CD8-positive, alpha-beta memory T cell (primary cell): ENCODE measurements at regions not wholly inside any gene's neighbourhood (a gene's known extent, or its start where the extent isn't known, plus 50 kb on each side); places are given as distances from the start of the nearest gene placed in this dataset.
A peak's percentile ranks its signal among the peaks of the same experiment; 100 is the strongest.
"Not testable (repeated sequence)": the region's sequence is repeated elsewhere in the genome, so short reads cannot be mapped to it uniquely, and the experiment has no call there.

Source experiments
- CTCF ChIA-PET: fragments of 350-600 bp; sonication (Branson Sonifier 250); formaldehyde crosslinking; loops from one replicate; lab custom pipeline; 2021; ENCODE audit warnings: antibody characterized with exemption; lab: Charles Lee
- POLR2A ChIA-PET: fragments of 350-600 bp; sonication (Branson Sonifier 250); formaldehyde crosslinking; loops from one replicate; lab custom pipeline; 2021; ENCODE audit warnings: antibody characterized with exemption; lab: Charles Lee
- DNase-seq, 5 donors: peaks; one replicate each; pipeline versions ENCODE4 v3.0.0 to v3.0.0-alpha.2; 2020 to 2022; ENCODE audit warnings: mixed read lengths in 1 of 5
- H3K27ac ChIP-seq: one replicate; pipeline ENCODE4 v1.7.0; 2013; ENCODE audit warnings: low read depth, mild to moderate bottlenecking, low read length, moderate library complexity
- H3K27me3 ChIP-seq: 2 replicates; pipeline ENCODE4 v1.7.0; 2013; ENCODE audit warnings: low read length, mild to moderate bottlenecking; ENCODE audit not compliant: insufficient read depth, poor library complexity, severe bottlenecking
- H3K36me3 ChIP-seq: 2 replicates; pipeline ENCODE4 v1.7.0; 2013; ENCODE audit warnings: mild to moderate bottlenecking, low read length, moderate library complexity; ENCODE audit not compliant: insufficient read depth
- H3K4me1 ChIP-seq: 2 replicates; pipeline ENCODE4 v1.7.0; 2013; ENCODE audit warnings: mild to moderate bottlenecking, low read length, moderate library complexity; ENCODE audit not compliant: insufficient read depth
- H3K4me3 ChIP-seq: 2 replicates; pipeline ENCODE4 v1.7.0; 2013; ENCODE audit warnings: mild to moderate bottlenecking, low read length
- H3K9me3 ChIP-seq: 2 replicates; pipeline ENCODE4 v1.7.0; 2013; ENCODE audit warnings: mild to moderate bottlenecking, low read length
- H3K27ac Mint-ChIP-seq, 8 donors: one replicate each; pipeline ENCODE4 v1.8.0; 2020 to 2021; ENCODE audit warnings: mixed read lengths in 8 of 8, mild to moderate bottlenecking in 6 of 8, inconsistent platforms in 3 of 8, moderate library complexity in 3 of 8
- H3K27me3 Mint-ChIP-seq, 2 donors: one replicate each; pipeline ENCODE4 v1.8.0; 2020 to 2021; ENCODE audit warnings: mixed read lengths in 2 of 2, mild to moderate bottlenecking in 1 of 2, moderate library complexity in 1 of 2
- H3K36me3 Mint-ChIP-seq, 3 donors: one replicate each; pipeline ENCODE4 v1.8.0; 2020 to 2021; ENCODE audit warnings: mixed read lengths in 3 of 3, inconsistent platforms in 1 of 3, mild to moderate bottlenecking in 1 of 3
- H3K4me1 Mint-ChIP-seq, 3 donors: one replicate each; pipeline ENCODE4 v1.8.0; 2020 to 2021; ENCODE audit warnings: mixed read lengths in 3 of 3, inconsistent platforms in 1 of 3, mild to moderate bottlenecking in 1 of 3
- H3K4me3 Mint-ChIP-seq, 7 donors: one replicate each; pipeline ENCODE4 v1.8.0; 2020 to 2021; ENCODE audit warnings: mixed read lengths in 7 of 7, mild to moderate bottlenecking in 6 of 7, moderate library complexity in 4 of 7, inconsistent platforms in 2 of 7
- H3K9me3 Mint-ChIP-seq, 5 donors: one replicate each; pipeline ENCODE4 v1.8.0; 2020 to 2022; ENCODE audit warnings: mixed read lengths in 5 of 5, mild to moderate bottlenecking in 3 of 5, moderate library complexity in 2 of 5, inconsistent platforms in 1 of 5

- no peak overlapping the region for H3K27ac Mint-ChIP-seq
- POLR2A ChIA-PET, result no interaction called here
- no peaks in the 10 kb centered on the region for H3K36me3 ChIP-seq
- peak in 1 of 5 donors; percentile 30 for DNase-seq
- no peaks in the 10 kb centered on the region for H3K9me3 ChIP-seq
- no peaks in the 10 kb centered on the region for H3K4me1 ChIP-seq
- no peaks in the 10 kb centered on the region for H3K36me3 Mint-ChIP-seq
- H3K4me1 Mint-ChIP-seq, result no peaks in the 10 kb centered on the region
- no peaks in the 10 kb centered on the region for H3K27me3 ChIP-seq
- H3K4me3 ChIP-seq, result no peak overlapping the region
- CTCF ChIA-PET, result no interaction called here
- H3K27me3 Mint-ChIP-seq, result no peaks in the 10 kb centered on the region
- H3K4me3 Mint-ChIP-seq, result no peak overlapping the region
- no peaks in the 10 kb centered on the region for H3K9me3 Mint-ChIP-seq
- H3K27ac ChIP-seq, result no peak overlapping the region
Observed at GRCh38 chr12:131287015-131287937, 333.6 kb downstream of the ADGRD1 start.

DNA sequence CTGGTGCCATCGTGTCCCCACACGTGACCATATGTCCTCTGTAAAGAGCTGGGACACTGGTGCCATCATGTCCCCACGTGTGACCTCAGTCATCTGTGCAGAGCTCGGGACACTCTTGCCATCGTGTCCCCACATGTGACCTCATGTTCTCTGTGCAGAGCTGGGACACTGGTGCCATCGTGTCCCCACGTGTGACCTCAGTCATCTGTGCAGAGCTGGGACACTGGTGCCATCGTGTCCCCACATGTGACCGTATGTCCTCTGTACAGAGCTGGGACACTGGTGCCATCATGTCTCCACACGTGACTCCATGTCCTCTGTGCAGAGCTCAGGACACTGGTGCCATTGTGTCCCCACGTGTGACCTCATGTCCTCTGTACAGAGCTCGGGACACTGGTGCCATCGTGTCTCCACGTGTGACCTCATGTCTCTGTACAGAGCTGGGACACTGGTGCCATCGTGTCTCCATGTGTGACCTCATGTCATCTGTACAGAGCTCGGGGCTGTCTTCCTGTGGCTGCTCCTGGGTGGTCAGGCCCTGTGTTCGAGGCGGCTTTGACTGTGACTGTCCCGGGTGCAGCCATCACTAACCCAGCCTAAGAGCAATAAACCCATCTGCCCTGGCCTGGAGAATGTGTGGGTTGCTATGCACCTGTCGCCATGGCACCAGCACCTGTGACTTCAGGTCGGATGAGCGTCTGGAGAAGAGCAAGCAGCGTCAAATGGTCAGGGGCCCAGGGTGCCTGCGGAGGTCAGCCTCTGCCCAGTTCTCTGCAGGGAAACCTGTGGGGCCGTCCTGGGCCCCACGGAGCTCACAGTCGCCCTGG lies 334.4 kb downstream of the ADGRD1 start:
- no peaks in the 10 kb centered on the region for H3K27me3 ChIP-seq
- no peak overlapping the region for H3K4me3 ChIP-seq
- no peaks in the 10 kb centered on the region for H3K9me3 ChIP-seq
- Mint-ChIP-seq H3K9me3 (no peaks in the 10 kb centered on the region), H3K4me1 (no peaks in the 10 kb centered on the region), H3K27ac (no peak overlapping the region), H3K4me3 (no peak overlapping the region), H3K36me3 (no peaks in the 10 kb centered on the region), H3K27me3 (peaks cover 0 to 1% of the 10 kb centered on the region in 2 donors)
- H3K27ac ChIP-seq, result no peak overlapping the region
- H3K36me3 ChIP-seq, result no peaks in the 10 kb centered on the region
- no peaks in the 10 kb centered on the region for H3K4me1 ChIP-seq
- no peak for DNase-seq
- POLR2A ChIA-PET, result no interaction called here
- CTCF ChIA-PET, result no interaction called here

DNA sequence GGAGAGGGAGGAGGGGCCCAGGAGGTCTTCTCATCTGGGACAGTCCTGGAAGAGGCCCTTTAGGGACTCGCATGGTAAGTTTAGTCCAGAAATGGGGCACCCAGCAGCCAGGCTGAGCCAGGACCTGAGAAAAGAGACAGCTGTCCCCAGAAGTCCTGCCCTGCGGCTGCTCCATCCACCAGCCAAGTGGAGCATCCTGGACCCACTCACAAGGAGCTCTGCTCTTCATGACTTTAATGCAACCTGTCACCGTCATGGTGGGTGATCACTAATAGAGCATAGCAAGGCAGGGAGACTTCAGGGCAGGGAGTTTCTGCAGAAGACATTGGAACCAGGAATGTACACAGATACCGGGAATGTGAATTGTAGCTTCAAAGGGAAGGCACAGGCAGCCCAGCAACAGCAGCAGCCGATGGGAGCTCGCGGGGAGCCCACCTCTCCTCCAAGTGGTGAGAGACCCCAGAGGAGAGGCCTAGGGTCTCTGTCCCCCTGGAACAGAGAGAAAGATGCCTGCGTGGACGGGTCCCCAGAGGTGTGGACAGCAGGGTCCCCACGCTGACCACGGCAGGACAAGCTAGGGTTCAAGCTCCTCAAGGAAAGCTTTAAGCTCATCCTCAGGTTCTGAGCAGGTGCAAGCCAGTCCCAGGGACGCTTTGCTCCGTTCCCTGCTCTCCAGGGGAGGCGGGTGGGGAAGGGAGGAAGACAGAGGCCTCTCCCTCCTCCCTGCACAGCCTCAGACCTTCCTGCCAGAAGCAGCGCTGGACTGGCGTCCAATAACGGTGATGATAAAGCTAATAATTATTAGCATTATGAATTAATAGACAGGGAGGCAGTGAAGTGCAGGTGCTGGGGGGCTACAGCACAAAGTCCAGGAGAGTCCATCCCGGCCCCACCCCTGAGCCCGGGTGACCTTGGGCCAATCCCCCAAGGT lies 335.3 kb downstream of the ADGRD1 start:
- H3K27ac ChIP-seq, H3K4me1 ChIP-seq, H3K27me3 ChIP-seq, H3K36me3 Mint-ChIP-seq, POLR2A ChIA-PET, H3K27ac Mint-ChIP-seq, H3K4me3 ChIP-seq, CTCF ChIA-PET, H3K9me3 Mint-ChIP-seq, H3K9me3 ChIP-seq, H3K4me3 Mint-ChIP-seq, H3K36me3 ChIP-seq, H3K4me1 Mint-ChIP-seq, H3K27me3 Mint-ChIP-seq: not testable (repeated sequence)
- DNase-seq, result peak in 1 of 5 donors; percentile 26

GRCh38 chr12:131289807-131290206 lies 336.1 kb downstream of the ADGRD1 start:
- peak in 1 of 5 donors; percentile 22 for DNase-seq
- H3K36me3 Mint-ChIP-seq, H3K27ac ChIP-seq, H3K36me3 ChIP-seq, H3K4me1 ChIP-seq, H3K9me3 ChIP-seq, H3K27ac Mint-ChIP-seq, H3K4me3 Mint-ChIP-seq, H3K4me3 ChIP-seq, H3K4me1 Mint-ChIP-seq, POLR2A ChIA-PET, CTCF ChIA-PET, H3K9me3 Mint-ChIP-seq, H3K27me3 ChIP-seq, H3K27me3 Mint-ChIP-seq: not testable (repeated sequence)

GRCh38 chr12:131290255-131290959 lies 336.7 kb downstream of the ADGRD1 start:
- Mint-ChIP-seq H3K9me3 (peaks cover 0 to 1% (median 0%) of the 10 kb centered on the region in 5 donors), H3K36me3 (no peaks in the 10 kb centered on the region), H3K27ac (no peak overlapping the region), H3K4me1 (no peaks in the 10 kb centered on the region), H3K4me3 (no peak overlapping the region), H3K27me3 (peaks cover 1 to 6% of the 10 kb centered on the region in 2 donors)
- DNase-seq, result no peak
- ChIA-PET CTCF (no interaction called here), POLR2A (no interaction called here)
- Histone ChIP-seq H3K4me1 (no peaks in the 10 kb centered on the region), H3K4me3 (no peak overlapping the region), H3K36me3 (no peaks in the 10 kb centered on the region), H3K9me3 (no peaks in the 10 kb centered on the region), H3K27ac (no peak overlapping the region), H3K27me3 (no peaks in the 10 kb centered on the region)

- H3K36me3 ChIP-seq, H3K9me3 ChIP-seq, H3K9me3 Mint-ChIP-seq, H3K4me1 ChIP-seq, H3K27ac ChIP-seq, H3K4me3 ChIP-seq, H3K27me3 ChIP-seq, H3K27ac Mint-ChIP-seq, POLR2A ChIA-PET, CTCF ChIA-PET, H3K4me3 Mint-ChIP-seq, H3K4me1 Mint-ChIP-seq, H3K36me3 Mint-ChIP-seq: not testable (repeated sequence)
- DNase-seq, result peak in 1 of 5 donors; percentile 29
- H3K27me3 Mint-ChIP-seq, result peaks cover 1 to 12% of the 10 kb centered on the region in 2 donors
Observed at GRCh38 chr12:131293071-131294015, 339.6 kb downstream of the ADGRD1 start.

GRCh38 chr12:131294716-131295115 lies 341.0 kb downstream of the ADGRD1 start:
- H3K9me3 ChIP-seq, H3K36me3 Mint-ChIP-seq, POLR2A ChIA-PET, H3K27ac Mint-ChIP-seq, H3K27ac ChIP-seq, H3K4me3 Mint-ChIP-seq, H3K9me3 Mint-ChIP-seq, H3K4me1 ChIP-seq, DNase-seq, H3K36me3 ChIP-seq, H3K27me3 ChIP-seq, H3K4me3 ChIP-seq, H3K4me1 Mint-ChIP-seq, CTCF ChIA-PET: not testable (repeated sequence)
- H3K27me3 Mint-ChIP-seq, result peaks cover 1 to 12% of the 10 kb centered on the region in 2 donors
